ENCODE measurements at regions not wholly inside any gene's neighbourhood (a gene's known extent, or its start where the extent isn't known, plus 50 kb on each side); places are given as distances from the start of the nearest gene placed in this dataset.
"Not testable (repeated sequence)": the region's sequence is repeated elsewhere in the genome, so short reads cannot be mapped to it uniquely, and the experiment has no call there.

- Histone ChIP-seq H3K9me3 (ENCODE audit: control insufficient read depth, insufficient read depth, low read length) (no peaks in the 10 kb centered on the region), H3K27ac (ENCODE audit: low read depth, low read length) (no peak overlapping the region), H3K4me2 (ENCODE audit: low read length) (no peak overlapping the region), H4K20me1 (ENCODE audit: control insufficient read depth, insufficient read depth, low read depth, low read length) (no peaks in the 10 kb centered on the region), H3K4me1 (ENCODE audit: control insufficient read depth, low read length) (no peaks in the 10 kb centered on the region), H3K9me2 (replicated peaks; ENCODE audit: control insufficient read depth, low read length) (no peaks in the 10 kb centered on the region), H3K79me2 (ENCODE audit: control insufficient read depth, low read length) (no peaks in the 10 kb centered on the region), H3F3A (ENCODE audit: control insufficient read depth, insufficient read depth) (no peaks in the 10 kb centered on the region), H3K4me3 (ENCODE audit: low read length) (no peak overlapping the region), H3K27me3 (ENCODE audit: control insufficient read depth, low read length) (no peaks in the 10 kb centered on the region), H3K36me3 (ENCODE audit: control insufficient read depth, low read length) (no peaks in the 10 kb centered on the region)
- TF ChIP-seq CTCF (IDR thresholded peaks at IDR 0.05; ENCODE audit: low read depth, low read length, poor library complexity, severe bottlenecking) (no peak), EZH2phosphoT487 (IDR thresholded peaks at IDR 0.05; ENCODE audit: borderline replicate concordance, low read length) (no peak)
Observed at GRCh38 chr11:92002568-92002967, 222.1 kb upstream of the FAT3 start.

DNA sequence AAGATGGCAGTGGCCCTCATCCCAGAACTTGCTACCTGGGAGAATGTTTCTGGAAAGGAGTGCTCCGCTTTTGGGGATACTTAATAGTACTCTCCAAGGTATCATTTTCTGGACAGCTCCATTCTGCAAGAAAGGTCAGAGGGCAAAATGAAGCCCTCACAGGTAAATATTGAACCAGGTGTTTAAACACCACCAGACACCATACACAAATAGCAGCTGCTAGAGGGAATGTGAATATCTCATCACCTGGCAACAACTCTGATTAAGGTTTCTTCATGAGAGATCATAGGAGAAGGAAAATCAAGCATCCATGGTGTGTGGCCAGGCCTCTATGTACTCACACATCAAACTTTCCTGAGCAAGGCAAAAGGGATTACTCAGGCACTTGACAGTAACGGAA is 226.1 kb upstream of the FAT3 start:
- Histone ChIP-seq H3K4me3 (ENCODE audit: low read length) (no peak overlapping the region), H3F3A (ENCODE audit: control insufficient read depth, insufficient read depth) (no peaks in the 10 kb centered on the region), H3K79me2 (ENCODE audit: control insufficient read depth, low read length) (no peaks in the 10 kb centered on the region)

DNA sequence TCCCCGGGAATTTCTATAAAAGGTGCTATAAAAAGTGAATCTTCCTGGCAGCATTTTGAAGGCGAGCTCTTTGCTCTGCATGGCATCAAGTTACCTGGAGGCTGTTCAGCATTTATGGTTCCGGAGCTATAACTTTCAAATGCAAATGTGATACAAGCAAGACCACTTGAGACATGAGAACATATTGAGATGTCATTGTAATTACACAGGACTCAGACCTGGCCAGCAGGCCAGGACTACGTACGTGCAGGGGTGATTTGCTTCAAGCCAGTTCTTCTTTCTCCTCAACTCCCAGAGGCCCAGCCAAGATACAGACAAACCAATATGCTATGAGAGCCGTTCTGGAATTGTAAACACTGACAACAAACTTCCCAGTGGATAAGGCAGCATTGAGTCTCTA is 227.4 kb upstream of the FAT3 start:
- TF ChIP-seq CTCF (IDR thresholded peaks at IDR 0.05; ENCODE audit: low read depth, low read length, poor library complexity, severe bottlenecking), result no peak
- no peak for TF ChIP-seq EZH2phosphoT487 (IDR thresholded peaks at IDR 0.05; ENCODE audit: borderline replicate concordance, low read length)
- H4K20me1 ChIP-seq (ENCODE audit: control insufficient read depth, insufficient read depth, low read depth, low read length), result no peaks in the 10 kb centered on the region
- no peaks in the 10 kb centered on the region for H3K9me2 ChIP-seq (replicated peaks; ENCODE audit: control insufficient read depth, low read length)
- no peaks in the 10 kb centered on the region for H3K27me3 ChIP-seq (ENCODE audit: control insufficient read depth, low read length)
- no peaks in the 10 kb centered on the region for H3F3A ChIP-seq (ENCODE audit: control insufficient read depth, insufficient read depth)
- no peaks in the 10 kb centered on the region for H3K36me3 ChIP-seq (ENCODE audit: control insufficient read depth, low read length)
- H3K79me2 ChIP-seq (ENCODE audit: control insufficient read depth, low read length), result no peaks in the 10 kb centered on the region
- no peak overlapping the region for H3K4me3 ChIP-seq (ENCODE audit: low read length)
- H3K4me2 ChIP-seq (ENCODE audit: low read length), result no peak overlapping the region
- no peak overlapping the region for H3K27ac ChIP-seq (ENCODE audit: low read depth, low read length)
- no peaks in the 10 kb centered on the region for H3K4me1 ChIP-seq (ENCODE audit: control insufficient read depth, low read length)
- no peaks in the 10 kb centered on the region for H3K9me3 ChIP-seq (ENCODE audit: control insufficient read depth, insufficient read depth, low read length)

More for the DNA sequence above, 226.1 kb upstream of the FAT3 start:
- Histone ChIP-seq H3K9me2 (replicated peaks; ENCODE audit: control insufficient read depth, low read length) (no peaks in the 10 kb centered on the region), H3K9me3 (ENCODE audit: control insufficient read depth, insufficient read depth, low read length) (no peaks in the 10 kb centered on the region), H3K36me3 (ENCODE audit: control insufficient read depth, low read length) (no peaks in the 10 kb centered on the region), H3K27me3 (ENCODE audit: control insufficient read depth, low read length) (no peaks in the 10 kb centered on the region), H3K4me2 (ENCODE audit: low read length) (no peak overlapping the region), H3K4me1 (ENCODE audit: control insufficient read depth, low read length) (no peaks in the 10 kb centered on the region), H4K20me1 (ENCODE audit: control insufficient read depth, insufficient read depth, low read depth, low read length) (no peaks in the 10 kb centered on the region), H3K27ac (ENCODE audit: low read depth, low read length) (no peak overlapping the region)
- TF ChIP-seq EZH2phosphoT487 (IDR thresholded peaks at IDR 0.05; ENCODE audit: borderline replicate concordance, low read length) (no peak), CTCF (IDR thresholded peaks at IDR 0.05; ENCODE audit: low read depth, low read length, poor library complexity, severe bottlenecking) (no peak)

DNA sequence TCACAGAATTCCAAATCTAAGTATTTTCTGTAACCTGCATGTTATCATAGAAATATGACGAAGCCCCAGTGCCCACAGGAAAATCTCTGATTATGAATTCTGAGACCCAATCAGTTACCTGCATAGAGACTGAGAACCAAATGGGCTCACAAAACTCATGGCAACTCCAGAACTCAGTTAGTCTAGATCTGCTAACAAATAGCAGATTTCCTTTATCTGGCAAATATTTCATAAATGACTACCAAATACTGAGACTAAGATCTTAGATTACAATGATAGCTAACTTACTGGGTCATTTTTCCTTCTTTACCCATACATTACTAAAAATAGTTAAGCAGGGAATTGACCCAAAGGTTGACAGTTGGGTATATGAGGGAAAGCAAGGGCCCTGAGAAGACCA is 228.1 kb upstream of the FAT3 start:
- no peaks in the 10 kb centered on the region for H3K79me2 ChIP-seq (ENCODE audit: control insufficient read depth, low read length)
- no peaks in the 10 kb centered on the region for H3K27me3 ChIP-seq (ENCODE audit: control insufficient read depth, low read length)
- H3K4me1 ChIP-seq (ENCODE audit: control insufficient read depth, low read length), result no peaks in the 10 kb centered on the region
- TF ChIP-seq CTCF (IDR thresholded peaks at IDR 0.05; ENCODE audit: low read depth, low read length, poor library complexity, severe bottlenecking), result no peak
- no peak for TF ChIP-seq EZH2phosphoT487 (IDR thresholded peaks at IDR 0.05; ENCODE audit: borderline replicate concordance, low read length)
- H4K20me1 ChIP-seq (ENCODE audit: control insufficient read depth, insufficient read depth, low read depth, low read length), result no peaks in the 10 kb centered on the region
- H3F3A ChIP-seq (ENCODE audit: control insufficient read depth, insufficient read depth), result no peaks in the 10 kb centered on the region
- no peaks in the 10 kb centered on the region for H3K9me3 ChIP-seq (ENCODE audit: control insufficient read depth, insufficient read depth, low read length)
- no peak overlapping the region for H3K4me2 ChIP-seq (ENCODE audit: low read length)
- no peaks in the 10 kb centered on the region for H3K36me3 ChIP-seq (ENCODE audit: control insufficient read depth, low read length)
- no peak overlapping the region for H3K4me3 ChIP-seq (ENCODE audit: low read length)
- no peaks in the 10 kb centered on the region for H3K9me2 ChIP-seq (replicated peaks; ENCODE audit: control insufficient read depth, low read length)
- H3K27ac ChIP-seq (ENCODE audit: low read depth, low read length), result no peak overlapping the region

GRCh38 chr11:91988443-91988842 is 236.2 kb upstream of the FAT3 start:
- H3K9me3 ChIP-seq (ENCODE audit: control insufficient read depth, insufficient read depth, low read length); H3K36me3 ChIP-seq (ENCODE audit: control insufficient read depth, low read length); H4K20me1 ChIP-seq (ENCODE audit: control insufficient read depth, insufficient read depth, low read depth, low read length); H3K27me3 ChIP-seq (ENCODE audit: control insufficient read depth, low read length); H3K4me1 ChIP-seq (ENCODE audit: control insufficient read depth, low read length); H3K4me3 ChIP-seq (ENCODE audit: low read length); H3K4me2 ChIP-seq (ENCODE audit: low read length); H3K79me2 ChIP-seq (ENCODE audit: control insufficient read depth, low read length); H3K9me2 ChIP-seq (replicated peaks; ENCODE audit: control insufficient read depth, low read length); H3K27ac ChIP-seq (ENCODE audit: low read depth, low read length); H3F3A ChIP-seq (ENCODE audit: control insufficient read depth, insufficient read depth): not testable (repeated sequence)

Measured in DOHH2 (cell line).